ENCODE measurements at regions not wholly inside any gene's neighbourhood (a gene's known extent, or its start where the extent isn't known, plus 50 kb on each side); places are given as distances from the start of the nearest gene placed in this dataset.

DNA sequence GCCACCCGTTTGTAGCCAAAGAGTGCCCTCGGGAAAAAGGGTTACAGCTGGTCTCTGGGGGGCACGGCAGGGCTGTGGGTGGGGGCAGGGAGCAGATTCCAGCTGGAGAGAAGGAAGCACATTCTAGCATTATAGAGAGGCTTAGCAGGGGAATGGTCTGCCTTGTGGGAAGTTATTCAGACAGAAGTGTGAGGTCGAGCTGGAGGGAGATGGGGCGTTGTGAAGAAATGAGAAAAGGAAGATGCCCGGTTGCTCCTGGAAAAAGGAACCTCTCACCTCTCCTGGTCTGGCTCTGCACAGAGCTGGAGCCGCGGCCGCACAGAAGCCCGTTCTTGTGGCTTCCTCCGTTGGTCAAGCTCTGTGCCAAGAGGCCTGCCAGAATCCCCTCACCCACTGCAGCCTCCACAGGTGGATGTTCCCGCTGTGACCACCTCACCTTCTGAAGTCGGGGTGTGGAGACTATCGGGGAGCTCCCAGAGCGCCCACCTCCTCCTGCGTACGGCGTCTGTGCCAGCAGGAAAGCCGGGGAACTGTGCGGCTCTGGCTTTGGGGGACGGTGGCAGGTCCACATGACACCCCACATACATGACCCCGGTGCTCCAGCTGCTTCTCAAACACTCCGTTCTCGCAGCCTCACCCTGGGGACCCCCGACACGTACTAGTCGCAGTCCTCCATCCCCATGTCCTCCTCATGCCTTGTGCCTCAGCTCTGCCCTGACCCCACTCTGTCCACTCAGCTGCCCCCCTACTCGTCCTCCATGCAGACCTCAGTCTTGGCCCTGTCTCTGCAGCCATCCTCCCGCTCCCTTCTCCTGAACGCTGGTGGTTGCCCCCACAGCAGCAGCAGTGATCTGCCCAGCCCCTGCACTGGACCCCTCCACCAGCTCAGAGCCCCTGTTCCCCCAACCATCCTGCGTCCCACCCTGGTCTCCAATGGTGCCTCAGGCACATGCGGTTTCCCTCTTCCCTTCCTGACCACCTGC, 52.2 kb upstream of the HGFAC start:
- in situ Hi-C loops (cut with HindIII; ENCODE audit: low pct_unique_long_range_greater_than_20kb, low sequenced_read_pairs), result no loop called here
- no peak for DNase-seq (ENCODE audit: low read depth, low spot score)

DNA sequence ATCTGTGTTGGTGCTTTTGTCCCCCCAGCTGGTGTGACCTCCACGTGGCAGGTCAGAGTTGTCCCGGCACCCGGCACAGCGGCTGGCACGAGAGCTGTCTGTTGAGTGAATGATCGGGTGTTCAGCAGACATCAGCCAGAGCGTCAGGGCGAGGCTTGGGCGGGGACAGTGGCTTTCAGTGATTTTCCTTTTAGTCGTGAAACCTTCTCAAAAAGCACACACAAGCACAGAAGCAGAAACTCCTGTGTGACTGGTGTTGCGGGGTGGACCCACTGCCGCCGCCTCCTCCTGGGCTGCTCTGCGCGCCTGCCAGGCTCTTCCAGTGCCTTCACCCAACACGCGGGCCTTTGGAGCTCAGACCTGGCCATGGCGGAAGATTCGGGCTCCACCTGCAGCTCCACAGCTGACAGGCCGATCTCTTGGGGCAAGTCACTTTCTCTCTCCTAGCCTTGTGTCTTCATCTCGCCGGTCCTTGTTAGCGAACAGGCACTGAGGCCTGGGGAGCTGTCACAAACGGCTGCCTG, 51.4 kb upstream of the HGFAC start:
- no peak for DNase-seq (ENCODE audit: low read depth, low spot score)
- in situ Hi-C loops (cut with HindIII; ENCODE audit: low pct_unique_long_range_greater_than_20kb, low sequenced_read_pairs), result no loop called here

GRCh38 chr4:3391422-3391821, 50.3 kb upstream of the HGFAC start:
- in situ Hi-C loops (cut with HindIII; ENCODE audit: low pct_unique_long_range_greater_than_20kb, low sequenced_read_pairs), result no loop called here
- no peak for DNase-seq (ENCODE audit: low read depth, low spot score)
